Gastrocnemius medialis (tissue), 4 donors: ENCODE measurements at regions not wholly inside any gene's neighbourhood (a gene's known extent, or its start where the extent isn't known, plus 50 kb on each side); places are given as distances from the start of the nearest gene placed in this dataset.

Experiments used
- POLR2A ChIP-seq, 2 donors: fragments of 450-650 bp; IDR thresholded peaks; one replicate each; pipeline ENCODE4 v1.6.1; 2017; ENCODE audit warnings: antibody characterized with exemption in 2 of 2, mild to moderate bottlenecking in 2 of 2, moderate library complexity in 2 of 2
- TF ChIP-seq, protein P1 (sequence below), 5 experiments: fragments of 450-650 bp in 3 of 5; fragments of 200-600 bp in 2 of 5; sonication (generic) in 2 of 5; IDR thresholded peaks in 4 of 5; conservative IDR thresholded peaks in 1 of 5; 1 replicate in 4 of 5; 2 replicates in 1 of 5; pipeline ENCODE4 v1.5.1; 2016 to 2019; ENCODE audit warnings: antibody characterized with exemption in 5 of 5, mild to moderate bottlenecking in 3 of 5, moderate library complexity in 3 of 5

DNA sequence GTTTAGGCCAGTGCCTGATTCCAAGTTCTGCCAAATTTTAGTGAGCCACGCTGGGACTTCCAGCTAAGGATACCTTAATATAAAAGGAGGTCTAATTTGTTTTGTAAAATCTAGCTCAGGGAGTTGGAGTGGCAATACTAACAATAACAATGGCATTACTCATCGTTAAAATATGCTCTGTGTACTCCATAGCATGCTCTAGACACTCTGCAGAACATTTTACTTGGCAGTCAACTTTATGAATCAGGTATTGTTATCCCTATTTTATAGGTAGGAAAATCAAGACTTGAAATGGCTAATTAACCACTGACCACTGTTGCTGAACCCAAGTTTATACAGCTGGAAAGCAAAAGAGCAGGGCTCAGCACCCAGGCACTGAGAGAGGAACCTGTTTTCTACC is 485.0 kb upstream of the KIRREL3 start:
- no peak for TF ChIP-seq POLR2A (IDR thresholded peaks at IDR 0.05)
- TF ChIP-seq, protein P1, sequence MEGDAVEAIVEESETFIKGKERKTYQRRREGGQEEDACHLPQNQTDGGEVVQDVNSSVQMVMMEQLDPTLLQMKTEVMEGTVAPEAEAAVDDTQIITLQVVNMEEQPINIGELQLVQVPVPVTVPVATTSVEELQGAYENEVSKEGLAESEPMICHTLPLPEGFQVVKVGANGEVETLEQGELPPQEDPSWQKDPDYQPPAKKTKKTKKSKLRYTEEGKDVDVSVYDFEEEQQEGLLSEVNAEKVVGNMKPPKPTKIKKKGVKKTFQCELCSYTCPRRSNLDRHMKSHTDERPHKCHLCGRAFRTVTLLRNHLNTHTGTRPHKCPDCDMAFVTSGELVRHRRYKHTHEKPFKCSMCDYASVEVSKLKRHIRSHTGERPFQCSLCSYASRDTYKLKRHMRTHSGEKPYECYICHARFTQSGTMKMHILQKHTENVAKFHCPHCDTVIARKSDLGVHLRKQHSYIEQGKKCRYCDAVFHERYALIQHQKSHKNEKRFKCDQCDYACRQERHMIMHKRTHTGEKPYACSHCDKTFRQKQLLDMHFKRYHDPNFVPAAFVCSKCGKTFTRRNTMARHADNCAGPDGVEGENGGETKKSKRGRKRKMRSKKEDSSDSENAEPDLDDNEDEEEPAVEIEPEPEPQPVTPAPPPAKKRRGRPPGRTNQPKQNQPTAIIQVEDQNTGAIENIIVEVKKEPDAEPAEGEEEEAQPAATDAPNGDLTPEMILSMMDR (IDR thresholded peaks at IDR 0.05 in 4 of 5, conservative IDR thresholded peaks at IDR 0.05 in 1 of 5), result no peak
